ENCODE measurements at regions not wholly inside any gene's neighbourhood (a gene's known extent, or its start where the extent isn't known, plus 50 kb on each side); places are given as distances from the start of the nearest gene placed in this dataset.

GRCh38 chrX:134161162-134161561 is 75.8 kb upstream of the CCDC160 start:
- no peak overlapping the region for H3K4me3 ChIP-seq (ENCODE audit: low read depth, low read length)
- TF ChIP-seq CTCF (conservative IDR thresholded peaks at IDR 0.05; ENCODE audit: low read depth, low read length), result no peak
- DNase-seq (ENCODE audit: low read depth), result no peak

- TF ChIP-seq CTCF (conservative IDR thresholded peaks at IDR 0.05; ENCODE audit: low read depth, low read length), result no peak
- no peak overlapping the region for H3K4me3 ChIP-seq (ENCODE audit: low read depth, low read length)
- DNase-seq (ENCODE audit: low read depth), result no peak
Measured at GRCh38 chrX:134162032-134162431, 75.0 kb upstream of the CCDC160 start.

GRCh38 chrX:134163836-134164235 is 73.1 kb upstream of the CCDC160 start:
- no peak for TF ChIP-seq CTCF (conservative IDR thresholded peaks at IDR 0.05; ENCODE audit: low read depth, low read length)
- H3K4me3 ChIP-seq (ENCODE audit: low read depth, low read length), result no peak overlapping the region
- DNase-seq (ENCODE audit: low read depth), result no peak

- H3K4me3 ChIP-seq (ENCODE audit: low read depth, low read length), result no peak overlapping the region
- no peak for TF ChIP-seq CTCF (conservative IDR thresholded peaks at IDR 0.05; ENCODE audit: low read depth, low read length)
- no peak for DNase-seq (ENCODE audit: low read depth)
Measured at GRCh38 chrX:134167591-134168203, 69.3 kb upstream of the CCDC160 start.

- H3K4me3 ChIP-seq (ENCODE audit: low read depth, low read length), result peak overlapping the region; percentile 28
- TF ChIP-seq CTCF (conservative IDR thresholded peaks at IDR 0.05; ENCODE audit: low read depth, low read length), result no peak
- DNase-seq (ENCODE audit: low read depth), result peak; percentile 12
Measured at GRCh38 chrX:134171661-134172587, 65.1 kb upstream of the CCDC160 start.

- DNase-seq (ENCODE audit: low read depth), result peak; percentile 6
- TF ChIP-seq CTCF (conservative IDR thresholded peaks at IDR 0.05; ENCODE audit: low read depth, low read length), result no peak
- peak overlapping the region; percentile 43 for H3K4me3 ChIP-seq (ENCODE audit: low read depth, low read length)
Measured at GRCh38 chrX:134172588-134173259, 64.3 kb upstream of the CCDC160 start.
